ENCODE measurements at regions not wholly inside any gene's neighbourhood (a gene's known extent, or its start where the extent isn't known, plus 50 kb on each side); places are given as distances from the start of the nearest gene placed in this dataset.

GRCh38 chr1:60984062-60984799 lies 98.1 kb upstream of the NFIA start:
- DNase-seq (ENCODE audit: low read depth), result no peak

GRCh38 chr1:60983701-60984061 lies 98.7 kb upstream of the NFIA start:
- no peak for DNase-seq (ENCODE audit: low read depth)

GRCh38 chr1:60982539-60982938 lies 99.8 kb upstream of the NFIA start:
- DNase-seq (ENCODE audit: low read depth), result no peak

DNA sequence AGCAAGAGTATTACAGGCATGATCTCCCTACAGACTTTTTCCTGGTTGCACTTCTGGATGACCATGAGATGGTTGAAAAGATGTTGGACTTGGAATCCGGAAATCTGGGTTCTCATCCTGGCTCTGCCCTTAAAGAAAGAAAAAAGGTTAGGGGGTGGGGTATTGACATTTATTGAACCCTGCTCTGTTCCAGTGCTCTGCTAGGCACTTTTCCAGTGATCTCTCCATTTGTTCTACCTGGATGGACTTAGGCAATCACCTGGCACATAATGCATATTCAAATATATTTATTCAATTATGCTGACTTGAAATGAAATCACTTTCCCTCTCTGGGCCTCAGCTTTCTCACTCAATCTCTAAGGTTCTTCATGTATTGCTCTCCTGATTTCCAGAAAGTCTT lies 101.0 kb upstream of the NFIA start:
- DNase-seq (ENCODE audit: low read depth), result no peak

DNA sequence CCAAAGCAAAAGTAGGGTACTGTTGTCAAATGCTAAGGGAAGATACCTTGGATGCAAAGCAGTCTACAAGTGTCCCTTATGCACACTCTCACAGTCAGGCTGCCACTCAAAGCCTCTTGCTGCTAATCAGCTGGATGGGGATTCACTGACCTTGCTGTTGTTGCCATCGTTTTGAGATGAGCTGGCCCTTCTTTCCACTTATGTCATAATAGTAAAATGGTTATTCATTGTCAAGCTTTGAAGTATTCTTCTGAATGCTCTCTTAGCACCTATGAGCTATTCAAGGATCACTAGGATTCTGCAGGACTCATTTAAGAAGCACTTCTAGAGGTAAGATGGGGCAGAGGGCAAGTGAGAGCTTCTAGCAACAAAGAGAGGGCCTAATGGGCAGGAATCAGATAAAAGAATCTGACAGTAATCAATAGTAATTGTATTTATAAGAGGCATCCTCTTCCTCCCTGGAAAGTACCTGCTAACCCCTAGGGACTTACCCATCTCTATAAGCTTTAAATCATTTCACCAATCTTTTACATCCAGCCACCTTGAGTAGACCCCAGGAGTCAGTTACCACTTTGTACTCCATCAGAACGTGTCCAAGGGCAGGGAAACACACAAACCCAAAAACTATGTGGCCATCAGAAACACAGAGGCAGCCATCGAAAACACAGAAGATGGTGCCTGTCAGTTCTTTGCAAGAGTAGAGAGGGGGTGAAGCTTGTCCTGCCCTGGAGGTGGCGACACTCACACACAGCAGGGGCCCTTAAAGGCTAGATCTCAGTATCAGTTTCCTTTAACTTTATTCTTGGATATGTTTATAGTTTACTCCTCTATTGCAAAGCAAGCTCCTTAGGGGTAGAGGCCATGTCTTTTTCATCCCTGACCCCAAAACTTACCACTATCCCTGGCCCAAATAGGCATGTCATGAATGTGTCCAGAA lies 103.7 kb upstream of the NFIA start:
- no peak for DNase-seq (ENCODE audit: low read depth)

DNA sequence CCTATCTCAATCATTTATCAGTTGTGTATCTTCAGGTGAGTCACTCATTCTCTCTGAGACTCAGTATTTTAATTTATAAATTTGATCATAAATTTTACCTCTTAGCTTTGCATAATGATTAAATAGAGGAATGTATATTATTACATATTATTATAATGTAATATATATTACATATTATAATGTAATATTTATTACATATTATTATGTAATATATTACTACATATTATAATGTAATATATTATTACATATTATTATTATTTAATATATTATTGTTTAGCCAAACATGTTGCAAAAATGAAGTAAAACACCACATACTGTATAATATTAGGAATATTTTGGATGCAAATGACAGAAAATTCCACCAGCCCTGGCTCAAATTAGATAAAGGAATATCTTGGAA lies 104.7 kb upstream of the NFIA start:
- no peak for DNase-seq (ENCODE audit: low read depth)

- no peak for DNase-seq (ENCODE audit: low read depth)
Measured at GRCh38 chr1:60974524-60975372, 107.6 kb upstream of the NFIA start.

GRCh38 chr1:60973668-60974067 lies 108.7 kb upstream of the NFIA start:
- DNase-seq (ENCODE audit: low read depth), result no peak

DNA sequence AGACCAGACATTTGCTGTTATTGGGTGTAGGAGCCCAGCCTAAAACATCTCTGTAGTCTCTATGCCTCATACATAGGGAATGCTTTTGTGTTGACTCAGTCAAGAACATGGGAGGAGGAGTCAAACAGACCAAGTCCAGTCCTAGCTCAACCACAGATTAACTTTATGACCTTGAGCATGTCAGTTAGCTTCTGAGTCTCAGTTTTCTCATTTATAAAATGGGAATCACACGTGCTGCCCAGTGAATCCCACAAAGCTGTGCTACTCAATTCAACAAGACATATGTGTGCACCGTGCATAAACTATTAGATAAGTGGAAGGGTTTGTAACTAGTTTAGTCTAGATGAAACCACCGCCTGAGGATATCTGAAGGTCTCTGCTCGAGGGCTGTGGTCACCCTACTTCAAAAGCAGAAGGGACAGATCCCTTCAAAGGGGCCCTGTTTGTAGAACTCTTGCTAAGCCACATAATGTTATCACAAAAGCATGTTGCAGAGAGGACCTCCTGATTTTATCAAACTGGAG lies 109.5 kb upstream of the NFIA start:
- peak; percentile 56 for DNase-seq (ENCODE audit: low read depth)

DNA sequence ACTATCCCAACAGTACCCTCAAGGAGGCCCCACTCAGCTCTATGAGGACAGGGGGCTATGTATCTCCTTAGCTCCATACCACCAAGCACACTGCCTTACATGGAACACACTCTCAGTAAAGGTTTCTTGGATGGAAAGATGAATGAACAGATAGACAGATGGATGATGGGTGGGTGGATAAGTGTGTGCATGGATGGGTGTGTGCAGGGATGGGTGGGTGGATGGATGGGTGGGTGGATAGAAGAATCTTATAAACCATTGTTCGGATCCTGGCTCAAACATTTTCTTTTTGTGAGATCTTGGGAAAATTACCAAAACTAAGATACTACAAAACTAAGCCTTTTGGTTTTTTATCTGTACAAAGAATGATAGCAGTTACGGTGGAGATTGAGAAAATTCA lies 111.0 kb upstream of the NFIA start:
- no peak for DNase-seq (ENCODE audit: low read depth)

DNA sequence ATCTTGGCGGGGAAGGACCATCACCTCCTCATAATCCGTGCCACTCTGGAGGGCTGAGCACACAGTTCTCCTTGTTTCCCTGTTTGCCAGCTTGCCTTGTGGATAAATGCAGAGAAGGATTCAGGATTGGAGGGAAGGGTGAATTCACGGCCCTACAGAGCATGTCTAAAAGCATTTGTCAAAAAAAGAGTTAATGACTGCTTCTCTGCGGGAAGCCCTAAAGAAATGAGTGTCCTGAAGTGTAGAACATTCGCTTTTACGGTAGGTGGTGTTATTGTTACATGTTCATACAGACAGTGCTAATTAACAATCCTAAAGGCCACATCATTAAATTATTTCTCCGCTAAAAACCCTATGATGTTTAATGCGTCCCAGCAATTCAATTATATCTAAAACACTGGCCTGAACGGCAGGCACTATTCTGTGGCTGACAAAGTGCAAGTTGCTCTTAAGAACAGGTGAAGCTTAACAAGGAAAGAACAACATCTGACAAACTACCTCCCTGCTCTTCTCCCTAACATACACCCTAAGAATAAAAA lies 112.3 kb upstream of the NFIA start:
- DNase-seq (ENCODE audit: low read depth), result no peak

GRCh38 chr1:60965280-60965854 lies 117.0 kb upstream of the NFIA start:
- DNase-seq (ENCODE audit: low read depth), result no peak

DNA sequence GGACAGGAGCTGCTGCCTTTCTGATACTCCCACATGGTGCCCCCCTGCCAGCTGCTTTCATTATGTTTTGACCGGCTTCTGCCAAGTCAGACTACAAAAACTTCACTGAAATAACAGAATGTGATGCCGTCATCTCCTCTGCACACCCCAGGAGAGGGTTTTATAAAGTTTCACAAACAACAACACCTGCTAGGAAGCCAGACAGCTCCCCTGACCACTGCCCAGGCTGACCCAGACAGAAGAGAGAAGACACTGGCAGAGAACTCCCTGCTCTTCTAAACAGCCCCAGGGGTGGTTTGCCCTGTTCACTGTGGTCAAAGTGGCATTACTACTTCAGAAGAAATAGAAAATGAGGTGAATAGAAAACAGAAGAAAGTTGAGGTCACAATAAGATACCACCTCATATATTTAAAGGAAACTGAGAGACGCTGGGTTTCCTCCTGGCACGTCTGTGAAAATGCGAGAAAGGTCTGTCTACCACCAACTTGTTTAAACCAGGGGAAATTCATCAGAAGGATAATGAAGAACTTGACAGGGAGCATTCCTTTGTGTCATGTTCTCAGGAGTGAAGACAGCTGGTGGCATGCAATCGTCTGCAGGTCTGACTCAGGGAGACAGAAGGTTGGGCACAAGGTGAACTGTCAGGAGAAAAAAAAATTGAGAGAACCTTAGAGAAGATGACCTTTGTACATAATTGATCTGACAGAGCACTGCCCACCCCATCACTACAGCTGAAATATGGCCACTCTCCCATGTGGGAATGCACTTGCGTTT lies 119.0 kb upstream of the NFIA start:
- no peak for DNase-seq (ENCODE audit: low read depth)

GRCh38 chr1:60960891-60961461 lies 121.4 kb upstream of the NFIA start:
- no peak for DNase-seq (ENCODE audit: low read depth)

DNA sequence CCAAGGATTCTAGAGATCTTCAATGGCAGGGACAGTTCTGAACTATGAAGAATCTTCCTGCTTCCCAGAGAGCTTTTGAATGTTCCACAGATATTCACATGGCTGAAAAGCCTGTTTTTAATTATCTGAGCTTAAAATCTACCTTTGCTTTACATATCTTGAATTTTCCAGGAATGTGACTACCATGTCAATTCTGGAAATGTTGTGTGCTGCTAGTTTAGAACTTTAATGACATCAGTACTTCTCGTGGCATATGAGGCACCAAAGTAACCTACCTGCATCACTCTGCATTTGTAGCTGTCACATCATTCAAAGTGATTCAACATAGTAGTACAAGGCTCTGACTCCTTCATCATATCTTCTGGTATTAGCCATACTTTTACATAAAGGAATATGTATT lies 122.7 kb upstream of the NFIA start:
- DNase-seq (ENCODE audit: low read depth), result no peak

- DNase-seq (ENCODE audit: low read depth), result no peak
Measured at GRCh38 chr1:60958001-60958400, 124.4 kb upstream of the NFIA start.

- DNase-seq (ENCODE audit: low read depth), result no peak
Measured at GRCh38 chr1:60956520-60956919, 125.8 kb upstream of the NFIA start.

- DNase-seq (ENCODE audit: low read depth), result no peak
Measured at GRCh38 chr1:60952612-60953111, 129.7 kb upstream of the NFIA start.

- no peak for DNase-seq (ENCODE audit: low read depth)
Measured at GRCh38 chr1:60950224-60951063, 131.9 kb upstream of the NFIA start.

All from GM04504 (cell line).